Hematopoietic multipotent progenitor cell treated with erythropoietin and hydrocortisone succinate and interleukin-3 and kit ligand, for 15 days (in vitro differentiated cells): ENCODE measurements at regions not wholly inside any gene's neighbourhood (a gene's known extent, or its start where the extent isn't known, plus 50 kb on each side); places are given as distances from the start of the nearest gene placed in this dataset.
"Not testable (repeated sequence)": the region's sequence is repeated elsewhere in the genome, so short reads cannot be mapped to it uniquely, and the experiment has no call there.

Source experiments
- DNase-seq: peaks from one replicate; pipeline ENCODE4 v3.0.0-alpha.2; 2015; ENCODE audit warnings: low spot score

DNA sequence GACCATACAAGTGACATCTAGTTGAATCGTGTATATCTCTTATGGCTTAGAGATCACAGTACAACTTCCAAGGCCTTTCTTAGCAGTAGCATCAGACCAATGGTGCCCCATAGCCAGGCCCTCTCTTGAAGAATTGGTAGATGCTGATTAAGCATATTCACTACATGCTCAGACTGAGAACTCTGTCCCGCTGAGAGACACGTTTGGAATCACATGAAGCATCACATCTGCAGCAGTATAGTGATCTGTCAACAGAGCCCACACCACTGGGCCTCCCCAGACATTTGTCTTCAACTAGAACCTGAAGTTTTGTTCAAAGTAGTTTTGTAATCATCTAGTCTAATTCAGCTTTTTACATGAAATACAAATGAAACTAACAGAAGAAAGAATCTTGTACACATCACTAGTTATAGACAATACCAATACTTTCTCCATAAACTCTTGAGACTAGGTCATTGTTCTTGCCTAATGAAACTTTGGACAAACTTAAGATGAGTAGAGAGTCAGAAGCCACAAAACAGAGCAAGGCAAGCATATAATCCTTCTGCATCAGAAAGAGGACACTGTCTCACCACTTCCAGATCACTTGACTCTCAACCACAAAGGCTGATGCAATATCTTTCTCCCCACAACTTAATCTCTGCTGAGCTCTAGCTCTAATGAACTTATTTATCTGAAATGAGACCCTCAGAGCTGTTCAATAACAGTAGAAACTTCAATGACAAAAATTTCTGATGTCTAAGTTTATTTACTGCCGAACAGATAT is 182.7 kb downstream of the TBX18 start:
- no peak for DNase-seq

DNA sequence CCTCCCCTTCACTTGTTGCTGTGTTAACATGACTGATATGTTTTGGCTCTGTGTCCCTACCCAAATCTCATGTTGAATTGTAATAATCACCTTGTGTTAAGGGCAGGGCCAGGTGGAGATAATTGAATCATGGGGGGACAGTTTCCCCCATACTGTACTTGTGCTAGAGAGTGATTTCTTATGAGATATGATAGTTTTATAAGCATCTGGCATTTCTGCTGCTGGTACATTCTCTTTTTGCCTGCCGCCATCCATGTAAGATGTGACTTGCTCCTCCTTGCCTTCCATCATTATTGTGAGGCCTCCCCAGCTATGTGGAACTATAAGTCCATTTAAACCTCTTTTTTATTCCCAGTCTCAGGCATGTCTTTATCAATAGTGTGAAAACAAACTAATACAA is 185.0 kb downstream of the TBX18 start:
- no peak for DNase-seq

DNA sequence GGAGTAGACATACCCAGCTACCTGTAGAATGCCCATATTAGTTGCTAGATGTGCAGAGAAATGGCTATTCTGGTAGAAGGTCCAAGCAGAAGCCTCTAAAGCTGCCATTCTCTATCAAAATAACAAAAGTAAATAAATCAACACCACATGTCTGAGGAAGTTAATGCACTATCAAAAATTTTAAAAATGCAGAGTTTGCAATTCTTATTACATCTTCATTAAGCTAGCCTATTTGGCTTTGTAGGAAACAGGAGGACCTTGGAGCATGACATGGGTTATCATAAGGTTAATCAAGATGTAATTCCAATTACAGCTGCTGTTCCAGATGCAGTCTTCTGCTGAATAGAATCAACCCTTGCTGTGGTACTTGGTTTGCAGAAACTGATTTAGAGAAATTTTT is 188.4 kb downstream of the TBX18 start:
- DNase-seq, result no peak

GRCh38 chr6:84575264-84575663 is 189.1 kb downstream of the TBX18 start:
- DNase-seq, result no peak

DNA sequence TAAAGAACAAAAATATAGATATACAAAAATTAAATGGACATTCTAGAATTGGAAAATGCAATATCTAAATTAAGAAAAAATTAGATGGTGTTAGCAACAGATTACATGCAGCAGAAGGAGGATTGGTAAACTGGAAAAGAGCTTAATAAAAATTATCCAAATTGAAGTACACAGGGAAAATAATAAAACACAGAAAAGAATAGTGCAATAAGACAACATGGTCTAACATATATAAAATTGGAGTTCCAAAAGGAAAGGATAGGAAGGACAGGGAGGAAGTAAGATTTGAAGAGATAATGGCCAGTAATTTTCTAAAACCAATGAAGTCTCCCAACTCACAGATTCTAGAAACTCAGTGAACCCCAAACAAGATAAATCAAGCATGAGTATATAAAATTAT is 194.5 kb downstream of the TBX18 start:
- no peak for DNase-seq

DNA sequence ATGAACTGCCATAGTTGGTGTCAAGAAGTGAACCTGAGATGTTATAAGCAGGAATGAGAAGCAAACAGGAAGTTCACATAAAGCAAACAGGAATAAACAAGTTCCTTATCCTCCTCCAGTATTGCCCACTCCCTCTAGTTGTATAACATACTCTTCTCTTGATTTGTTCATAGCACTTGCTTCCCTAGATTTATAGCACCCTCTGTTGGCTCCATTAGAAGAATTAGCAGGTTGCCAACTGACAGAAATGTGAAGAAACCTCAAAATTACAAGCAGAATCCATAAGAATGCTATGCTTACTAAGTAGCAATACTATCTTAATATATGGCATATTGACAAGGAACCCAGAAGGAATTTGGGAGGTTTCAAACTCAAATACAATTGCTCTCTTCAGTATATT is 195.4 kb downstream of the TBX18 start:
- no peak for DNase-seq

DNA sequence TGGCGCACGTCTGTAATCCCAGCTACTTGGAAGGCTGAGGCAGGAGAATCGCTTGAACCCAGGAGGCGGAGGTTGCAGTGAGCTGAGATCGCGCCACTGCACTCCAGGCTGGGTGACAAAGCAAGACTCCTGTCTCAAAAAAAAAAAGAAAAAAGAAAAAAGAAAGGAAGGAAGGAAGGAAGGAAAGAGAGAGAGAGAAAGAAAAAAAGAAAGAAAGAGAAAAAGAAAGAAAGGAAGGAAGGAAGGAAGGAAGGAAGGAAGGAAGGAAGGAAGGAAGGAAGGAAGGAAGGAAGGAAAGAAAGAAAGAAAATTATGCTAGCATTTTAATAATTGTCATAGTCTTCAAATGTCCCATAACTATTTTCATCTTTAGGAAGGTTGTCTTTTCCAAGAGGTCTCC is 198.7 kb downstream of the TBX18 start:
- DNase-seq, result not testable (repeated sequence)

DNA sequence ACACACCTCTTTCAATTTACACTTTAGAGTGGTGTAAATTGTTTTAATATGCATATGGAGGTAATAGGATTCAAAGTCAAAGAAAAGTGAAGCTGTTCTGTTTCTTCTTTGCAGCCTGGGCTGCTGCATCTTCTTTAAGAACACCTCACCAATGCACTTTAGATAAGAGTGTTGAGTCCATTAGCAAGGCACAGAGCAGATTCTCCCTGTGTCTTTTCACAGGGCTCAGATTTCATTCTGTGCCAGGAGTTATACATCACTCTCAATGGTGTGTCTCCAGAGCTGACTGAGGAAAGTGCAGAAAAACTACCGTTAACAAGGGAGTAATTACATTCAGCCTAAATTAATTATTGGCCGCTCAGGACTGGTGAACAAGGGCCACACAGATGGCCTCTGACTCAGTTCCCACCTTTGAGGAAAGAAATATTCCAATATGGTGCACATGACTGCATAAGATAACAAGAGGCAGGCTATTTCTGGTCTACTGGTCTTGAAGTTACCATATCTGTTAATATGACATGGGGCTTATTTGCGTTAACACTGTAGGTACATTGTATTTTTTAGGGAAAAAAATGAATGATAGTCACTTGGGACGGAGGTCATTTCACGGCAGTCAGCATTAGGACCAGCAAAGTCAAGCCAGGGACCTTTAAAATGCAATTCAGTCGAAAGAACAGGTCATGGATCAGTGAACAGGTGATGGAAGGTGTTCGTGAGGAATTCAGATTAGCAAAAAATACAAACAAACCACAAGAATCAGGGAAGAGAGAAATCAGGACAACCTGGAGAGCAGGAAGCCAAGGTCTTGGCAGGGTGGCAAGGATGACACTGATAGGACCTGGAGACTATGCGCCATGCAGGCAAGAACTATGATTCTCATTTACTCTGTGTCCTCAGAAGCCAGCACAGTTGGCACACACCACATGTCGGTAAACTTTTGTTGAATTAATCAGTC is 203.7 kb downstream of the TBX18 start:
- DNase-seq, result no peak

DNA sequence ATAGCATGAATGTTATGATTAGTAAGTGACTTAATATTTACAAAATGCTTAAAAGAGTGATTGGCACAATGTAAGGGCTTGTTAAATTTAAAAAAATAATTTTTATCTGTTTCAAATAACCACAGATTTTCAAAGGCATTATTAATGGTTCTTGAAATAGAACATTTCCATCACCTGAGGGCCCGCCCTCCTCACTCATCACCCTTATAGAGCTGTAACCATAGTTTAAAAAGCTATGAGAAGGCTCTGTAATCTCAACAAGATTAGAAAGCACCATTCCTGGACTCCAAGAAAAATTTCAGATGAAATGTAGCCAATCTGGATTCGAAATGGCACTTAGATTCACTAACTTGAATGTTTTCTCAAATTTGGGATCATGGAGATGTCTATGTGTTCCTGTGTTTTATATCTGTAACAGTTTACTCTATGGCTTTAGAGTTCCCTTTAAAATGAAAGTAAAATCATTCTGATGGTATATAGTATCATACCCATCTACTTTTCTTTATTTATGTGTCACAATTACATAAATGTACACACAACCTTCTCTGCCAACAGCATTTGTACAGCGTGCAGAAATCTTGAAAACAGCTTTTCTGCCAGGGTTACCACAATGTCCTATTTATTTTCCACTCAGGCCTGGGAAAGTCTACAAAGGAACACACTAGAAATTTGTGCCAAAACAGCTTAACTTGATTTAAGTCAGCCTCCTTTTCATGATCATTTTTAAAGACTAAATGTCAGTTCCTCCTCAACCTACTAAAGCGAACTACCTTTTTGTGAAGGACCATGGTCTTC is 207.7 kb downstream of the TBX18 start:
- DNase-seq, result no peak

DNA sequence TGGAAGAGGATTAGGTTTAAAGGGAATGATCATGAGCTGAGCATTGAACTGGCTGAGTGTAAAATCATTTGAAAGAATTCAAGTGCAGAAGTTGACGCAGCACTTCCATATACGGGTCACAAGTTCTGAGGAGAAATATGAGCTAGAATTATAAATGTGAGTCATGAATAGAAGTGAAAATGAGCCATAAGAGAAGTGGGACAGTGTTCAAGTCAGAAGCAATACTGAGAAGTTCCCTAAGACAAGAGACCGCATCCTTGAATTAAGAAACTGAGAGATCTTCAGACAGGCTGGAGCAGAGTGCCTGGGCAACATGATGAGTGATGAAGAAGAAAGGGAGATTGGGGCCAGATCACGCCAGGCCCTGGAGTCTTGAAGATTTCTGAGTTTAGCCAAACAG is 209.7 kb downstream of the TBX18 start:
- DNase-seq, result no peak

DNA sequence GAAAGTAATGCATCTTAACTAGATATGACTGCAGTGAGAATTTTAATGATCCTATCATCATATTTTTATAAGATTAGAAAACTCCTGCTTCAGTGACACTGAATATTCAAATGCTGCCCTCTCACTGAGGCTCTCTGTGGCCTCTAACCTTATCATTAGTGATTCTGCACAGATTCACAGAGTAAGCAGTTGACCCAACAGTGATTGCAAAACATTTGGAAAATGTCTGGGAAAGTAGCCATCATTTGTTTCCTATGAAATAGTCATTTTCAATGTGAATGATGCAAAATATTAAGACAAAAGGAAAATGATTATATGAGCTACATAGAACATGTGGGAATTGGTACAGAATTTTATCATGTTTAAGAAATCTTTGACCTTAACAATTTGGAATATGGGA is 210.3 kb downstream of the TBX18 start:
- no peak for DNase-seq

DNA sequence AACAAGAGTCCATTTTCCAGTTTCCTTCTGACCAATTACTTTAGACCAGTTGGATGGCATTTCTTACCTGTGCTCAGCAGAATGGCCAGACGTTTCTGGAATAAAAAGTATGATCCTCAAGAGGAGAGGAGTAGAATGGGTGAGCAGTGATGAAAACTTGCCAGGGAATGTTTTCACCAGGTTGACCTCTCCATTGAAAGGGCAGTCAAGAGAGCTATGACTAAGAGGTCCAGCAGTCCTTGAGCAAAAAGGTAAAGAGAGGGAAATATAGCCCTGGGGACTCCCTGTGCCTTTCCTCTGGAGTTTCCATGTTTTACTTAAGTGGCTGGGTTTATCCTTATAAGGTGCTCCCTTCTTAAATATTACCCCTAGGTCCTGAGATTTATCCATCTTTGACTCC is 210.9 kb downstream of the TBX18 start:
- DNase-seq, result no peak

GRCh38 chr6:84551797-84552196 is 212.6 kb downstream of the TBX18 start:
- DNase-seq, result no peak

GRCh38 chr6:84549917-84550316 is 214.5 kb downstream of the TBX18 start:
- no peak for DNase-seq

DNA sequence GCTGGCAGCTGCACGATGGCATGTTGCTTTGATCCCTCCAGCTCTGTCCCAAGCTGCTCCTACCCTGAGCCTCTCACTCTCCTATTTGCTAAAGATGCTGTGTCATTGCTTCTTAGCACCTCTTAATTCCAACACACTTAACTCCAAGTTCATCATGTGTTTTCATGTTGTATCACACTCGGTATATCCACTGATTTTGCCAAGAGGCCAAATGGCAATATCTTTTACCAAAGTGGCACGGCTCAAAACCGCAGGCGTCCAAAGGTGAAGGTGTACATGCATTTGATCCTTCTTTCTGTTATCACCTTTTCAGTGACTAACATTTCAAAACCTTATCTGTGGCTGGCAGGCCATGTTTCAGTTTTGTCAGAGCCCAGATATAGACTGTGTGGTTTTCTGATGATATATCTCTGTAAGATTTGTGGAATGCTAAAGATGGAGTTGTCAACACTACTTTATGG is 217.0 kb downstream of the TBX18 start:
- DNase-seq, result no peak

GRCh38 chr6:84546427-84546914 is 217.9 kb downstream of the TBX18 start:
- no peak for DNase-seq

DNA sequence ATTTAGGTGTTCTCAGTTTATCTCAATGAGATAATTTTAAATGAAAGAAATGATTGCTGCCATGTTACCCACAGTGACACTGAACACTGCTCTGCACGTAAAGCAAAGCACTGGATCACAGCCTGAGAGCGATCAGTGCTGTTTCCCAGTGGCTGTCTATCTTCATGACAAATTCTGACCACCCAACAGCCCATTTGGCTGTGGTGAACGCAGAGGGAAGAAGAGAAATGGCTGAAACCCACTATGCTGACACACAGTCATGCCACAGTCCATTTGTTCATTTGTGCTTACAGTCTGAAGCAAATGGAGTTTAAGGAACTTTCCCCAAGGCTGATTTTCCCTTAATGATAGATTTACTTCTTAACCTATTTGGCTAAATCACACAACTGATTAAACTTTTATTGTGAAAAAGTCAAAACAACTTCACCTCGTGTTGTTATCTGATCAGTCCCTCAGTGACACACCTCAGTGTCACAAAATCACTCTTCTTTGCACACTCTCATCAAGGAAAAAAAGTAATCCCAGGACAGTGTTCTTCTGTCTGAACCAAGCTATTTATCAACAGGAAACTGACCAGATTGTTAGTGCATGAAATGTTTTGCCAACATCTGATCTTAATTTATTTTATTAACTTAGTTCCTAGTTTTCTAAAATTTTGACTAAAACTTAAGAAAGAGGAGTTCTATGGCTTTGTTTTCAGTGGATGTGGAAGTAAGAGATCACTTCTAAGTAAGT is 225.1 kb downstream of the TBX18 start:
- DNase-seq, result no peak

GRCh38 chr6:84536885-84537638 is 227.3 kb downstream of the TBX18 start:
- DNase-seq, result no peak

DNA sequence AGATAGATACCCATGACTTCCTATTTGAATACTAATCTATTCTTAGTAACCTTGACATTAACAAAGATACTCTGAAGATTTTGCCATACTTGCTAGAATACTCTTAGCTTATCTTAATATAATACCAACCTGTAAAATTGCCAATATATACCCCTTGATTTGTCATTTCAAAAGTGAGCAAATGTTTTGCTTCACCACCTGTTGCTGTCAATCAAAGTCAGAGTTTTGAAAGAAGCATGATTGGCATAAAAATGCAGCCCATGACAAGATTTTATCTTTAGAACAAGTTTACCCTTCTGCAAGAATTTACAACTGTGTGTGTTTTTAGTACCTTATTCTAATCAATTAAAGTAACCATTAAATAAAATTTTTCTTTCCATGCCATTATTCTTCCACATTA is 236.2 kb downstream of the TBX18 start:
- DNase-seq, result no peak

GRCh38 chr6:84526631-84527030 is 237.8 kb downstream of the TBX18 start:
- no peak for DNase-seq

DNA sequence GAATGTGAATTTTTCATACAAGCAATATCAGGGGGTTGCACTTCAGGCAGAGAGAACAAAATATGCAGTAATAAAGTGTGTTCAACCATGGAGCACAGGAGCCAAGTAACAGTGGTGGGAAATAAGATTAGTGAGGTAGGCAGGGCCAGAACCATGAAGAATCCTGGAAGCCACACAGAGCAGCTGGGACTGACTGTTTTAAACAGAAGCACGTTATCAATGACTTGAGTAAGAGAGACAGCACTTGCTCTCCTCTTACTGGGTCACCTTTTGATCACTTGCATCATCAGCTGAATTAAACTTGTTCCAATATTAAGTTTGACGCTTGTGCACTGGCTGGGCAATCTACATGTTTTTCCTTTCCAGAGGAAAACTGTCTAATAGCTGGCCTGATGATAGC is 238.5 kb downstream of the TBX18 start:
- DNase-seq, result no peak
